Inflammatory macrophage (primary cell): ENCODE measurements at regions not wholly inside any gene's neighbourhood (a gene's known extent, or its start where the extent isn't known, plus 50 kb on each side); places are given as distances from the start of the nearest gene placed in this dataset.

Source experiments
- DNase-seq, 2 donors: peaks; one replicate each; pipeline ENCODE4 v3.0.0-alpha.2; 2020 to 2022

DNA sequence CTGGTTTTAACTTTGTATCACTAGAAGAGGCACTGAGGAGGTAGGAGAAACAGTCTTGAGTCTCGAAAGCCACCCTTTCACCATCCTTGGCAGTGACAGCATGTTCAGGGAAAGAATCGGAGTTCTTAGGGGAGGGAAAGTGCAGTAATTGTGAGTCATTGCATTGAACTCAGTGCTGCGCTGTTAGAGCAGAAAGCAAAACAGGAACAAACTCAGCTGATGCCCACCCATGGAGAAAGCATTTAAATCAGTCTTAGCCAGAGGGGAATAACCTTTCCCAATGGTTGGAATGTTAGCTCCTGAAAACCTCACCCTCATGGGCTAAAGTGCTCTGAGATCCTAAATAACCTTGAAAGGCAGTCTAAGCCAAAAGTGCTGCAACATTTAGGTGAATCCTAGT lies 845.6 kb upstream of the CNTNAP5 start:
- no peak for DNase-seq

DNA sequence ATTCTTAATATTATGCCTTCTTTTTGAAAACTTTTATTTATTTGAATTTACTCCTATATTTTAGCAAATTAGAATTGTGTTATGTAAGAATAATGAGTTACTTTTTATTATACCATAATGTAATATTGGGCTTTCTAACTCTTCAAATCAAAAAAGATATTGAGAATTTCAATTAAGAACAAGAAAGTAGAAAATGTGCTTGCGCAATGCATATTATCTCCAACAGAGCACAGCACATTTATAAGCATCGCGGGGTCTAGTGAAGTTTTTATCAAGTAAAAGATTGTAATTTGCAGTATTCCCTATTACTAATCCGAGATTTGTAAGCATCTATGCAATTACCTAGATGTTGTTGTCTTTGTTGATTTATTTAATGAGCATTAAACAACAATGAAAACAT lies 829.1 kb upstream of the CNTNAP5 start:
- no peak for DNase-seq

GRCh38 chr2:123200035-123200434 lies 825.1 kb upstream of the CNTNAP5 start:
- DNase-seq: no peak

DNA sequence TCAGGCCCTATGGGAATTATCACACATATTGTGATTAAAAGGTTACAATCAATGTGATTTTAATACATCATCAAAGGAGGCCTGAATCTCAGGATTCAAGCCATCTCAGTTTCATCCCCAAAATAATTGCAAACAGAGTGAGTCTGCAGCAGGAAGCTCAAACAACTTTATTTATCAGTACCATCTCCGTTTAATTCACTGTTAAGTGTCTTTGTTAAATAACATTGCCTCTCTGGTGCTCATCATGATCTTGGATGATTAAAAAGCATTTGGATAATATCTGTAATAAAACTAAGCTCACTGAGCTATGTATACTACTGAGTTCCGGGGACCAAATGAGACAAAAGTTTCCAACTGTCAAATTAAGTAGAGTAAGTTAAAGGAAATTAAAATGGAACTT lies 817.8 kb upstream of the CNTNAP5 start:
- no peak for DNase-seq

- no peak for DNase-seq
Observed at GRCh38 chr2:123209202-123209601, 815.9 kb upstream of the CNTNAP5 start.

- no peak for DNase-seq
Observed at GRCh38 chr2:123211181-123211580, 813.9 kb upstream of the CNTNAP5 start.

GRCh38 chr2:123245156-123245555 lies 779.9 kb upstream of the CNTNAP5 start:
- DNase-seq: no peak

- no peak for DNase-seq
Observed at GRCh38 chr2:123258877-123259539, 766.1 kb upstream of the CNTNAP5 start.

- DNase-seq: no peak
Observed at GRCh38 chr2:123262856-123263255, 762.2 kb upstream of the CNTNAP5 start.

GRCh38 chr2:123283431-123283830 lies 741.7 kb upstream of the CNTNAP5 start:
- DNase-seq: no peak

- no peak for DNase-seq
Observed at GRCh38 chr2:123303731-123304130, 721.4 kb upstream of the CNTNAP5 start.
